ENCODE measurements at regions not wholly inside any gene's neighbourhood (a gene's known extent, or its start where the extent isn't known, plus 50 kb on each side); places are given as distances from the start of the nearest gene placed in this dataset.

- DNase-seq: no peak
These were observed 272.1 kb upstream of the IL12B start for GRCh38 chr5:159602434-159602833.

DNA sequence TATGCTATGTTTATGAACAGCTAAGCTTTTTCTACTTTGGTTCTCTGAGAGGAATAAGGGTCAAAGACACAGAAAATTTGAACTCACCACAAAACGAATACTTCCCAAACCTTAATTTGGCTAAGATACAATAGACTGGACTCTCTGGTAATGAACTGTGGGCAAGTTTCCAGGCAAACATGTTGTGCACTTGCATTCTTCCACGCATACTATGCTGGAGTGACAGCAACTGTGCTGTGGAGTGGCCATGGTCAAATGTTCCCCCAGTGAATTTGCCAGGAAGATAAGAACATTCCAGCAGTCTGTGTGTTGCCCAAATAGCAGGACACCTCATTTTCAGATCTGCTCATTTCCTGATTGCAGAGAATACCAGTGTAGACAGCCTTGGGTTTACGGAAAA is 275.3 kb upstream of the IL12B start:
- DNase-seq: no peak

- no peak for DNase-seq
These were observed 279.1 kb upstream of the IL12B start for GRCh38 chr5:159609359-159609758.

GRCh38 chr5:159610966-159611579 is 280.8 kb upstream of the IL12B start:
- no peak for DNase-seq

DNA sequence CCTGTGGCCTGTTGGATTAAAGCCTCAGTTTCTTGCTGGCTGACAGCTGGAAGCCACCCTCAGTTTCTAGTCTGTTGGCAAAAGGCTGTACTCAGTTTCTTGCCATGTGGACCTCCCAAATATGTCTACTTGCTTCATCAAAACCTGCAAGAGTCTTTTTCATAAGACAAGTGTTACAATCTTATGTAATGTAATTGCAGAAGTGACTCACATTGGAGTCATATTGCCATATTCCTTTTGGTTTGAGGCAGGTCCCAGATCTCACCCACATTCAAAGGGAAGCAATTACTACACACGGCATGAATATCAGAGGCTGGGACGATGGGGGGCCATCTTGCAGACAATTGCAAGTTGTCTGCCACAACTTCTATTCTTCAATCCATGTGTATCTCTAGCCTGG is 286.7 kb upstream of the IL12B start:
- DNase-seq: no peak

DNA sequence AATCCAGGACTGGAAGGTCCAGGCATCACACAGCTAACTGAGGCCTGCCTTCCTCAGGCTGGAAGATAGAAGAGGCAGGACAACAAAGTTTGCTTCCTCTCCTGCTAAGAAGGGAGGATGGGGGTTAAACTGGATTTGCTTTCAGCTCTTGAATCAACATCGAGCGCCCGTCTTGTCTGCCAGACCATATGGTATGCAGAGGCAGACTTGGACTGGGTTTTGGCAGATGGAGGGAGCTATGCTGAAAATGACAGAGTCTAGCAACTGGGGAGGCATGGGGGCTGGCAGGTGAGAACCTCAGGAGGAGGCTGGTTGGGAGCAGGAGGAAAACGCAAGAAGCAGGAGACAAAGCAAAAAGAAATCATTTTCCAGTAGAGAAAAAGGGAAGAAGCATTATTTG is 289.5 kb upstream of the IL12B start:
- DNase-seq: peak; percentile 29

DNA sequence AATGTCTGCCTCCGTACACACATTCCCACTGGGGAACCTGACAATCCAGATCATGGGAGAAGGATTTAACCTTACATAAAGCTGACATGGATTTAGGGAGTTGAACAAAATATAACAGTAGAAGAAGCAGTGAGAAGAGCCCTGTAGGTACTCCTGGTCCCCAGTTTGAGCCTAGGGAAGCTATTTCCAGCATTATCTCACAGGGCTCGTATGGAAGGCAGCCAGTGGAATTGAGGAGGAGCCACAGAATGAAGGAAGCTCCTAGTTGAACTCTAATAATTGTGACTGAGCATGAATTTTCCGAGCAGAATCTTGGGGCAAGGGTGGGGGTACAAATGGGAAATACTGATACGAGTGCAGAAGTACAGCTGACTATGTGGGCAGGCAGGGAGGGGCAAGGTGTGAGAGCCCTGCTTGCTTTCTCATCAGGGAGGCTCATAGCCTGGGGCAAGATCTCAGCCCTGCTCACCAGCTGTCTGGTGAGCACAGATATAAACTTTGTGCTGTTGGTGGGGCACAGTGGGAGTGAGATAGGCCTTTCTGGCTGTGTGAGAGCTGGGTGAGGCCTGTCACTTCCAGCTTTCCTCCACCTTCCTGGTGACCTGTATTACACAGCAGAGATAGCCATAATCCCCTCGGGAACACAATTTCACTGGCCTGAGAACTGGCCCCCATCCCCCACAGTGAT is 290.7 kb upstream of the IL12B start:
- no peak for DNase-seq

GRCh38 chr5:159628703-159629102 is 287.6 kb upstream of the ADRA1B start:
- DNase-seq: no peak

DNA sequence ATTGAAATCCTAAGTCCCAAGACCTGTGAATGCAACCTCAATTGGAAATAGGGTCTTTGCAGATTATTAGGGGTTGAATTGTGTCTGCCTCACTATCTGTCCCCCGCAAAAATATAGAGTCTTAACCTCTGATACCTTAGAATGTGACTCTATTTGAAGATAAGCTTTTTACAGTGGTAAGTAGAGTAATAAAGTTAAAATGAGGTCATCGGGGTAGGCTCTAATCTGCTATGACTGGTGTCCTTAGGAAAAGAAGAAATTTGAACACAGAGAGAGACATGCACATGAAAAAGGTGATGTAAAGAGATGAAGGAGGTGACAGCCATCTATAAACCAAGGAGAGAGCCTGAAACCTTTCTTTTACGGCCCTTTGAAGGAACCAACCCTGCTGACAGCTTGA is 287.1 kb upstream of the ADRA1B start:
- DNase-seq: no peak

DNA sequence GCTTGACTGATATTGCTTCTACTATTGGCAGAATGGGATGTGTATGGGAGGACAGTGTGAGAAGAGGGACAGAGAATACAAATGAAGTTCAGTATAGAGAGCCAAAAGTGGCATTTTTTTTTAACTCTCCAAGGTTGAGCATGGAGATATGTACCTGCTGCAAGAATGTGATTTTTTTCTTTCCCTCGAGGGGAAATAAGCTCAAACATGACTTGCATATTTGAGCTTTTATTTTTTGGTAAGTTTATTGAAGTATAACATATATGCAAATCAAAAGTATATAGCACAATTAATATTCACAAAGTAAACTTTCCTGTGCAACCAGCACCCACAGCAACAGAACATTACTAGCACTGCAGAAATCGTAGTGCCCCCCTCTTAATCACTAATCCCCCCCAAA is 285.7 kb upstream of the ADRA1B start:
- DNase-seq: no peak

GRCh38 chr5:159631001-159631400 is 285.3 kb upstream of the ADRA1B start:
- no peak for DNase-seq

DNA sequence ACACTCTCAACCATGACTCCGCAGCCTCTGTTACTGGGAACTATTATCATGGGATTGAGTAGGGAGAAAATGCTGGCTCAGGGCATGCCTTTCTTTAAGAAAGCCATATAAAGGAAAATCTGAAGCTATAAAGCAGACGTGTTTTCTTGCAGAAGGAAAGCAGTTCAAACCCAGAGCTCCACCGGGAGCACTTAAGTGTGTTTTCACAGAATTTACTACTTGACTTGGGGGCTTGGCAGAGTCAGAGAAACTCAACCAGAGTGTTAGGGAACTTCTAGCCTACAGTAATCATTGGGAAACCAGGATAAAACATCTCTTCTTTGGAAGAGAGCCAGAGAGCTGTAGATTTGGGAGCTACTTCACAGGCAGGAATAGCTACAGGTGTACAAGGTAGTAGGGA is 283.4 kb upstream of the ADRA1B start:
- DNase-seq: no peak

GRCh38 chr5:159638481-159638880 is 277.8 kb upstream of the ADRA1B start:
- DNase-seq: no peak

GRCh38 chr5:159638954-159639559 is 277.2 kb upstream of the ADRA1B start:
- no peak for DNase-seq

- DNase-seq: no peak
These were observed 276.7 kb upstream of the ADRA1B start for GRCh38 chr5:159639590-159639989.

- no peak for DNase-seq
These were observed 275.8 kb upstream of the ADRA1B start for GRCh38 chr5:159640446-159640845.

DNA sequence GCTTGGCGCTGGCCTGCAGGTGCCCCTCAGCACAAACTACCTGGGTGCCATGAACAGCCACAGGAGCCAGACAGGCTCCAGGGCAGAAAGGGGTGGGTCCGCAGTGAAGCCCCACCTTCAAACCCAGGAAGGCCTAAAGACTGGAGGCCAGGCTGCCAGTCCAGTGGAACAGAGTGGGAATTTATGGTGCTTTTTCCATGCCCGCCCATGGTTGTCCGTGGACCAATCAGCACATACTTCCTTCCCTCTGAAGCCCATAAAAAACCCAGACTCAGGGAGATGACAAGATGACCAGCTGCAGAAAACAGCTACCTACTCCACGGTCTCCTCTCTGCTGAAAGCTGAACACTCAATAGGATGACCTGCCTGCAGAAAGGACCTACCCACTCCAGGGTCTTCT is 275.4 kb upstream of the ADRA1B start:
- DNase-seq: no peak

GRCh38 chr5:159641371-159642039 is 274.8 kb upstream of the ADRA1B start:
- no peak for DNase-seq

DNA sequence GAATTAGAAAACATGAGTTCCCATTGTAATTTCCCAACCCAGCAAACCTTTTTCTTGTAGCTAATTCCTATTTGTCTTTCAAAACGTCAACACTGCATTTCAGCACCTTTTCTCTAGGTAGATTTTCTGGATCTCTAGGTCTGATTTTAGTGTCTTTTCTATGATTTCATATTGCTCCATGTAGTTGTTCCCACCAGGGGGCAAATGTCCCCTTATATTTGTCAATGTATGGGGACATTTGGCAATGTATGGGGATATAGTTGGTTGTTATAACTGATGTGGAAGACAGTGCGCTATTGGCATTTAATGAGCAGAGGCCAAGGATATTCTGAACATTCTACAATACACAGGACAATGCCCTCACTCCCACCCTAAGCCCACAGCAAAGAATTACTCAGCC is 273.9 kb upstream of the ADRA1B start:
- DNase-seq: no peak

GRCh38 chr5:159644053-159644452 is 272.2 kb upstream of the ADRA1B start:
- DNase-seq: no peak

DNA sequence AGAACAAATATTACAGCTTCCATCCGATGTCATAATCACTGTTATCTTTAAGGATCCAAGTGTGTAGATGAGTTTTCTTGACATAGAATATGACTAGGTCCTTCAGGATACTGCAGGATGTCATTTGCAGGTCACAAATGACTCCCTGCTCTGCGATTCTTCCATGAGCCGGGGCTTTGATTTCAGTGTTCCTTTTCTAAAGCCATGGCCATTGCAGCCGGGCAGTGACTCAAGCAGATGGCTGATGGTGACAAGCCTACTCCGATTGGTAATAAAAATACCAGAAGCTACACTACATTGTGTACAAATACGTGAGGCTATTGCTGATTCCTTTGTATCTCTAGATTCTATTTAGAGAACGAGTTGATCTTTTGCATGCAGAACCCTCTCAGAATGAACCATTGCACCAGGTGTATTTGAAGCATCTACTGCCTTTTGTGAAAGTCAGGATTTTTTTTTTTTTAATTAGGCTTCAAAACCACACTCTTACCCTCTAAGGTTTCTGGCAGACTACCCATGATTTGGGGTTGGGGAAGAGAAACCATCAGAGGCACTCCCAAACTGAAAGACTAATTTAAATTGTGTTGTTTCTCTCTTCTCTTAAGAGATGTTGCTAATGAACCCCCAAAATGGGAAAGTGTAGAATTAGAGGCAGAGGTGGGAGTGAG is 271.0 kb upstream of the ADRA1B start:
- DNase-seq: no peak

DNA sequence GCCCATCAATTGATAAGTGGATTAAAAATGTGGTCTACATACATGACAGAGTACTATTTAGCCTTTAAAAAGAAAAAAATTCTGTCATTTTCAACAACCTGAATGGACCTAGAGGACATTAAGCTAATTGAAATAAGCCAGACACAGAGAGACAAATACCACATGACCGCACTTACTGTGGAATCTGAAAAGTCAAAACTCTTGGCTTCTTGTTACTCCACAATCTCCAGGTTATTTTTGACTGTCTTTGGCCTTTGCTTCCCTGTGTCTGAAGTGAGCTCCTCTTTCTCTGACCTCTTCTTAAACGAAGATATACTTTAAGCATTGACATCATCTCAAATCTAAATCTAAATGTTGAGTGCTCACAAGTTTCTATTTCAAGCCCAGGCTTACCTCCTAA is 265.5 kb upstream of the ADRA1B start:
- DNase-seq: no peak

- DNase-seq: no peak
These were observed 260.4 kb upstream of the ADRA1B start for GRCh38 chr5:159655757-159656409.

Data from NCI-H1694 (cell line).